ENCODE measurements at regions not wholly inside any gene's neighbourhood (a gene's known extent, or its start where the extent isn't known, plus 50 kb on each side); places are given as distances from the start of the nearest gene placed in this dataset.

DNA sequence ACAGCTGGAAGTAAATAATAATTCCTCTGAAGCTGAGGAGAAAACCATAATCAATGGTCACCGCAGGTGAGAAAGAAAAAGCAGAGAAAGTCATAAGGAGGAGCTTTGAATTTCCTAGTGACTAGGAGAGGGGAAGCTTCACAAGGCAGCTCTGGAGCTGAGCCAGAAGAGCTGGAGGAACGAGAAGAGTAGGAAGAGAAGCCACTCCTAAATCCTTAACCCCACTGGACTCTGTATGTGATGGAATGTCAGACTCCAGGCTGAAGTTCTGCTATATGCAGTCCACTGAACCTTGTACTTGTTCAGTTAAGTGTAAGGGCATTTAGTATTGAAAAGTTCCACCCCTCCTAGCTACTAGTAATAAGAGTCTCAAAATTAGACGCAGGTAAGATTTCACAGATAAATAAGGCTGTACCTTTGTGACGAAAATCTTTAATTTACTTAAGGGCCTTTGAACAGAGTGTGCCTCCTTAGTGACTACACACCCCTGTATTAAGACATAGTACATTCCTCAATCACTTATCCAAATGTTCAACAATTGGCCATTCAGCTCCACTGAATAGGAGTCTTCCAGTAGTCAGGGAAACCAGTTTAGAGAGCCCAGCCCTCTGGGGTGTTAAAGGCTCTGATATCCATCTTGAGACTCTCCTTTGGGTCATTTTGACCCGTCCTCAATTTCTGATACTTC, 71.4 kb upstream of the UFL1 start:
- 29% methylated on average over 1 of the region's 5 CpGs for WGBS (ENCODE audit: insufficient coverage)
- peaks cover 4% of the 10 kb centered on the region for H3K9me3 ChIP-seq (ENCODE audit: control insufficient read depth, insufficient read depth, low read length)
- no peaks in the 10 kb centered on the region for H3K4me1 ChIP-seq (ENCODE audit: control insufficient read depth, insufficient read depth, low read length)
- peak overlapping the region; percentile 82 for H3K27ac ChIP-seq (ENCODE audit: low read depth, low read length)
- H3K36me3 ChIP-seq (ENCODE audit: control insufficient read depth, insufficient read depth, low read length): no peaks in the 10 kb centered on the region
- no peaks in the 10 kb centered on the region for H3K27me3 ChIP-seq (ENCODE audit: control insufficient read depth, insufficient read depth, low read length)
- H3K4me3 ChIP-seq (ENCODE audit: low read depth, low read length): no peak overlapping the region
- peak; percentile 50 to 88 (median 70) for DNase-seq (ENCODE audit: low read depth in 4 of 6, low spot score in 6 of 6)

- Histone ChIP-seq H3K27me3 (ENCODE audit: control insufficient read depth, insufficient read depth, low read length) (no peaks in the 10 kb centered on the region), H3K4me1 (ENCODE audit: control insufficient read depth, insufficient read depth, low read length) (no peaks in the 10 kb centered on the region), H3K4me3 (ENCODE audit: low read depth, low read length) (no peak overlapping the region), H3K9me3 (ENCODE audit: control insufficient read depth, insufficient read depth, low read length) (no peaks in the 10 kb centered on the region), H3K36me3 (ENCODE audit: control insufficient read depth, insufficient read depth, low read length) (no peaks in the 10 kb centered on the region), H3K27ac (ENCODE audit: low read depth, low read length) (peak overlapping the region; percentile 82)
- DNase-seq (ENCODE audit: low read depth in 4 of 6, low spot score in 6 of 6): no peak
Observed at GRCh38 chr6:96450770-96451130, 70.9 kb upstream of the UFL1 start.

- WGBS (ENCODE audit: insufficient coverage): 45% methylated on average over 3 of the region's 4 CpGs
- no peaks in the 10 kb centered on the region for H3K9me3 ChIP-seq (ENCODE audit: control insufficient read depth, insufficient read depth, low read length)
- no peak overlapping the region for H3K4me3 ChIP-seq (ENCODE audit: low read depth, low read length)
- H3K36me3 ChIP-seq (ENCODE audit: control insufficient read depth, insufficient read depth, low read length): no peaks in the 10 kb centered on the region
- no peak for DNase-seq (ENCODE audit: low read depth in 4 of 6, low spot score in 6 of 6)
- no peaks in the 10 kb centered on the region for H3K27me3 ChIP-seq (ENCODE audit: control insufficient read depth, insufficient read depth, low read length)
- H3K27ac ChIP-seq (ENCODE audit: low read depth, low read length): no peak overlapping the region
- H3K4me1 ChIP-seq (ENCODE audit: control insufficient read depth, insufficient read depth, low read length): no peaks in the 10 kb centered on the region
Observed at GRCh38 chr6:96458771-96459170, 62.8 kb upstream of the UFL1 start.

DNA sequence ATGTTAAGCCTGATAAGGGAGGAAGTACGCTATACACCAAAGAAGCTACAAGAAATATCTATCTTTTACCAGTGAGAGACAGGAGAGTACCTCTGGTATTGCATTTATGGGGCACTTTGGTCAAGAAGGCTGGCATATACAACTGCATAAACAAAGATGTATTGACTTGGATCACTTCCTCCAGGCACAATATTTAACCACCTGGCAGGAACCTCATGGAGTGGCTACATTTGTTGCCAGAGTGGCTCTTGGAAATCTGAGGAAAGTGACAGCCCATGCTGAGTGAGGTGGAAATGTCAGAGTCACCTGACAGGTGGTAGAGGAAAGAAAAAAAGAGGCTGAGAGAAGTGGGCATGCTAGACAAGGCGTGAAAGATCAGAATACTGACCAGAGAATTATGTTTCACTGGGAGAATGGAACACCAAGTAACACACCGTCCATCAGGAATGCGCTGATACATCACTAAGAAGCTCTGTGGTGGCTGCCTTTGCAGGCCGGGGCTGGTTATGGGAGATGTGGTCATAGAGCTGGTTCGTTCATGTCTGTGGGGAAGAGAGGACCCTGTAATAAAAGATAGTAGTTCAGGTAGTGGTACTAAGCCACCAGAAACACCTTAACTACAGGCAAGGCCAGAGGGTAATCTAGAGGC, 61.4 kb upstream of the UFL1 start:
- no peaks in the 10 kb centered on the region for H3K9me3 ChIP-seq (ENCODE audit: control insufficient read depth, insufficient read depth, low read length)
- H3K27me3 ChIP-seq (ENCODE audit: control insufficient read depth, insufficient read depth, low read length): no peaks in the 10 kb centered on the region
- no peak overlapping the region for H3K4me3 ChIP-seq (ENCODE audit: low read depth, low read length)
- no peaks in the 10 kb centered on the region for H3K36me3 ChIP-seq (ENCODE audit: control insufficient read depth, insufficient read depth, low read length)
- H3K27ac ChIP-seq (ENCODE audit: low read depth, low read length): no peak overlapping the region
- DNase-seq (ENCODE audit: low read depth in 4 of 6, low spot score in 6 of 6): no peak
- WGBS (ENCODE audit: insufficient coverage): 93% methylated on average over 3 of the region's 6 CpGs
- no peaks in the 10 kb centered on the region for H3K4me1 ChIP-seq (ENCODE audit: control insufficient read depth, insufficient read depth, low read length)

GRCh38 chr6:96465321-96465903, 56.2 kb upstream of the UFL1 start:
- no CpG with 5 or more reads among the region's 3 CpGs for WGBS (ENCODE audit: insufficient coverage)
- Histone ChIP-seq H3K36me3 (ENCODE audit: control insufficient read depth, insufficient read depth, low read length) (no peaks in the 10 kb centered on the region), H3K27me3 (ENCODE audit: control insufficient read depth, insufficient read depth, low read length) (no peaks in the 10 kb centered on the region), H3K4me3 (ENCODE audit: low read depth, low read length) (no peak overlapping the region), H3K27ac (ENCODE audit: low read depth, low read length) (no peak overlapping the region), H3K9me3 (ENCODE audit: control insufficient read depth, insufficient read depth, low read length) (no peaks in the 10 kb centered on the region), H3K4me1 (ENCODE audit: control insufficient read depth, insufficient read depth, low read length) (no peaks in the 10 kb centered on the region)
- DNase-seq (ENCODE audit: low read depth in 4 of 6, low spot score in 6 of 6): no peak

DNA sequence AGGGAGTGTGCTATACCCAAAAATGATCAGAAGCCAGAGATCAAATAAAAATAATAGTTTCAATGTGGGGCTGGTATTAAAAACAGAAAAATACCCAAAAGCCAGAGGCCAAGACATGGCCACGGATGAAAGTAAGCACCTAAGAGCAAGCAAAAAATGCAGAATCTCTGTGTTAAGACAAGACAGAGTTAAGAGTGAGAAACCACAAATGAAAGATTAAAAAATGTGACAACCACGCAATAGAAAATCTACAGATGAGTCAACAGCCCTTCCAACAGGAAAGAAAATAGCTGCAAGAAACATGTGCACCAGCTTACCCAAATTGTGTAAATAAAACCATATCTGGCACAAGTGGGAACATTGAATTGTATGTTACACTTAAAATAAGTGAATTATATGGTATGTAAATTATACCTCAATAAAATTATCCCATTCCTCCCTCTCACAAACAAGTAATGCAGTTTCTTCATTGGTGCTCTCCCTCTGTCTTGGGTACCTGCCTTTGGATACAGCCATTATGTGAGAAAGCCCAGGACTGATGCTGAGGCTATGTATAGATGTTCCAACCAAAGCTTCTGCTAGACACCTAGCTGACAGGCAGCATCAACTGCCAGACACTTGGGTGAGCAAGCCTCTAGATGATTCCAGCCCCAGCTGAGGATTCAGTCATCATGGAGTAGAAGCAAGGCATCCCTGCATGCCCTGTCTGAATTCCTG, 55.3 kb upstream of the UFL1 start:
- WGBS (ENCODE audit: insufficient coverage): no CpG with 5 or more reads among the region's 2 CpGs
- H3K9me3 ChIP-seq (ENCODE audit: control insufficient read depth, insufficient read depth, low read length): no peaks in the 10 kb centered on the region
- no peaks in the 10 kb centered on the region for H3K4me1 ChIP-seq (ENCODE audit: control insufficient read depth, insufficient read depth, low read length)
- H3K4me3 ChIP-seq (ENCODE audit: low read depth, low read length): no peak overlapping the region
- H3K36me3 ChIP-seq (ENCODE audit: control insufficient read depth, insufficient read depth, low read length): no peaks in the 10 kb centered on the region
- H3K27ac ChIP-seq (ENCODE audit: low read depth, low read length): no peak overlapping the region
- no peaks in the 10 kb centered on the region for H3K27me3 ChIP-seq (ENCODE audit: control insufficient read depth, insufficient read depth, low read length)
- no peak for DNase-seq (ENCODE audit: low read depth in 4 of 6, low spot score in 6 of 6)

GRCh38 chr6:96467814-96468213, 53.8 kb upstream of the UFL1 start:
- Histone ChIP-seq H3K4me3 (ENCODE audit: low read depth, low read length) (no peak overlapping the region), H3K36me3 (ENCODE audit: control insufficient read depth, insufficient read depth, low read length) (no peaks in the 10 kb centered on the region), H3K27me3 (ENCODE audit: control insufficient read depth, insufficient read depth, low read length) (no peaks in the 10 kb centered on the region), H3K9me3 (ENCODE audit: control insufficient read depth, insufficient read depth, low read length) (no peaks in the 10 kb centered on the region), H3K4me1 (ENCODE audit: control insufficient read depth, insufficient read depth, low read length) (no peaks in the 10 kb centered on the region), H3K27ac (ENCODE audit: low read depth, low read length) (no peak overlapping the region)
- no peak for DNase-seq (ENCODE audit: low read depth in 4 of 6, low spot score in 6 of 6)

GRCh38 chr6:96468281-96468680, 53.3 kb upstream of the UFL1 start:
- no peaks in the 10 kb centered on the region for H3K4me1 ChIP-seq (ENCODE audit: control insufficient read depth, insufficient read depth, low read length)
- H3K27me3 ChIP-seq (ENCODE audit: control insufficient read depth, insufficient read depth, low read length): no peaks in the 10 kb centered on the region
- H3K9me3 ChIP-seq (ENCODE audit: control insufficient read depth, insufficient read depth, low read length): no peaks in the 10 kb centered on the region
- DNase-seq (ENCODE audit: low read depth in 4 of 6, low spot score in 6 of 6): no peak
- H3K4me3 ChIP-seq (ENCODE audit: low read depth, low read length): no peak overlapping the region
- peak overlapping the region; percentile 6 for H3K27ac ChIP-seq (ENCODE audit: low read depth, low read length)
- WGBS (ENCODE audit: insufficient coverage): 27% methylated on average over 3 of the region's 3 CpGs
- no peaks in the 10 kb centered on the region for H3K36me3 ChIP-seq (ENCODE audit: control insufficient read depth, insufficient read depth, low read length)

DNA sequence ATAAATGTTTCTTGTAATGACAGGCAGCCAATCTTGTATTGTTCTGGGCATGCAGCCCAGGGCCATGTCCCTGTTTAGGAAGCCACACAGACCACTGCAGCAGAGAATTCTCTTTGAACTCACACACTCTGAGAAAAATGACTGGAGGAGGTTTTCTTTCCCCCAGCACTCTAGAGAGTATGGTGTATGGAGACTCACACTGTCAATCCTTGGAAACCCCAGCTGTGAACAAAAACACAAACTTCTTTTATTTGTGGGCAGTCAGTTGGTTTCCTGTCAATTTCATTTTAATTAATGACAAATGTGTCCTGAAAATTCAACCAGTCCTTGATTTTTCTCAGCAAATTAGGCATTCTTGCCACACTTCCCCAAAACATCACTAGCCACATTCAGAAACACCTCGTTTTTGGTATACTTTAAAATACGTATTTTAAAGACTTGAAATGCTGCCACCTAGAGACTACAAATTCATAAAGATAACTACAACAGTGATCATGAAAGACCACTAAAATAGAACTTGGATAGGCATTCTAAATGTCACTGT, 52.9 kb upstream of the UFL1 start:
- no peaks in the 10 kb centered on the region for H3K4me1 ChIP-seq (ENCODE audit: control insufficient read depth, insufficient read depth, low read length)
- no peak overlapping the region for H3K4me3 ChIP-seq (ENCODE audit: low read depth, low read length)
- H3K9me3 ChIP-seq (ENCODE audit: control insufficient read depth, insufficient read depth, low read length): no peaks in the 10 kb centered on the region
- peak in 4 of 6 donors; percentile 13 to 86 (median 47) for DNase-seq (ENCODE audit: low read depth in 4 of 6, low spot score in 6 of 6)
- no CpG with 5 or more reads among the region's 2 CpGs for WGBS (ENCODE audit: insufficient coverage)
- H3K27me3 ChIP-seq (ENCODE audit: control insufficient read depth, insufficient read depth, low read length): no peaks in the 10 kb centered on the region
- H3K36me3 ChIP-seq (ENCODE audit: control insufficient read depth, insufficient read depth, low read length): no peaks in the 10 kb centered on the region
- peak overlapping the region; percentile 6 for H3K27ac ChIP-seq (ENCODE audit: low read depth, low read length)
